DND-41 (cell line): ENCODE measurements at regions not wholly inside any gene's neighbourhood (a gene's known extent, or its start where the extent isn't known, plus 50 kb on each side); places are given as distances from the start of the nearest gene placed in this dataset.
"Not testable (repeated sequence)": the region's sequence is repeated elsewhere in the genome, so short reads cannot be mapped to it uniquely, and the experiment has no call there.

Experiments used
- ATAC-seq: fragments of 200-7000 bp; cut with Tn5 transposase; 3 replicates; pipeline ENCODE4 v1.9.1; 2021; ENCODE audit warnings: low read depth; ENCODE audit not compliant: insufficient read depth
- DNase-seq: peaks from one replicate; pipeline ENCODE4 v3.0.0-alpha.2; 2020
- H2AFZ ChIP-seq: 2 replicates; pipeline ENCODE4 v1.6.0; 2012; ENCODE audit warnings: low read depth, low read length
- H3K27ac ChIP-seq: 2 replicates; pipeline ENCODE4 v1.5.1; 2012; ENCODE audit warnings: low read length, inconsistent platforms
- H3K27me3 ChIP-seq: fragments of 200-600 bp; sonication (generic); 2 replicates; pipeline ENCODE4 v1.6.0; 2012; ENCODE audit warnings: low read length, mild to moderate bottlenecking, inconsistent platforms; ENCODE audit not compliant: insufficient read depth, poor library complexity
- H3K36me3 ChIP-seq: 2 replicates; pipeline ENCODE4 v1.5.1; 2012; ENCODE audit warnings: low read length, inconsistent platforms; ENCODE audit not compliant: insufficient read depth
- H3K4me1 ChIP-seq: 2 replicates; pipeline ENCODE4 v1.5.1; 2012; ENCODE audit warnings: mild to moderate bottlenecking, low read length; ENCODE audit not compliant: insufficient read depth
- H3K4me2 ChIP-seq: 2 replicates; pipeline ENCODE4 v1.6.0; 2012; ENCODE audit warnings: mild to moderate bottlenecking, moderate library complexity, low read length, inconsistent platforms; ENCODE audit not compliant: insufficient read depth
- H3K4me3 ChIP-seq, 2 experiments: fragments of 200-600 bp in 1 of 2; shearing (Covaris generic) in 1 of 2; 2 replicates each; pipeline ENCODE4 v1.5.1; 2012 to 2016; ENCODE audit warnings: inconsistent platforms in 2 of 2, low read length in 2 of 2, mild to moderate bottlenecking in 2 of 2, low read depth in 1 of 2, moderate library complexity in 1 of 2
- H3K79me2 ChIP-seq: 2 replicates; pipeline ENCODE4 v1.6.0; 2012; ENCODE audit warnings: low read length, inconsistent platforms; ENCODE audit not compliant: insufficient read depth
- H3K9ac ChIP-seq: 2 replicates; pipeline ENCODE4 v1.6.0; 2012; ENCODE audit warnings: low read depth, mild to moderate bottlenecking, inconsistent platforms, low read length, moderate library complexity
- H3K9me3 ChIP-seq: 2 replicates; pipeline ENCODE4 v1.5.1; 2012; ENCODE audit warnings: low read length, moderate library complexity, mild to moderate bottlenecking, inconsistent platforms; ENCODE audit not compliant: insufficient read depth, severe bottlenecking
- H4K20me1 ChIP-seq: 2 replicates; pipeline ENCODE4 v1.6.0; 2012; ENCODE audit warnings: low read length; ENCODE audit not compliant: insufficient read depth
- EZH2 ChIP-seq: IDR thresholded peaks from 3 replicates; pipeline ENCODE4 v1.6.1; 2012; ENCODE audit warnings: borderline replicate concordance, low read depth, mild to moderate bottlenecking, moderate library complexity, low read length, inconsistent platforms; ENCODE audit not compliant: severe bottlenecking
- TF ChIP-seq, protein P1 (sequence below): IDR thresholded peaks from 2 replicates; pipeline ENCODE4 v1.5.1; 2012; ENCODE audit warnings: borderline replicate concordance, low read length, moderate library complexity, mild to moderate bottlenecking; ENCODE audit not compliant: poor library complexity, severe bottlenecking; ENCODE audit errors: extremely low read depth

DNA sequence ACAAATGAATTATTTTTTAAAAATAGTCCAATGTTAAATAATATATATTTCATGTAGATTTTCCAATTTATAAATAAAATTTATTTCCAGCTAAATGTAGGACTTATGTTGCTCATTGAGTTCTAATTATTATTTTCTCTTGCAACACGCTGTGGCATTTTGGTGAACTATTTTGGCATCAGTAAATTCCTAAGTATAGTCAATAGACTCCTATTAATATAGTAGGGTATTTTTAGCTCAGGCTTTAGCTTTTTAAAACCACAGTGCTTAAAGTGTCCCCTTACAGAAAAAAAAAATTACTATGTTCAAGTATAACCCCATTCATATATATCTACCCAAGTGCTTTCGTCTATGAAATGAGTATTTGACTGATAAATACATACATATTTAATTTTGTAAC is 919.2 kb upstream of the SOX9 start:
- no peaks in the 10 kb centered on the region for H3K4me1 ChIP-seq
- no peaks in the 10 kb centered on the region for H4K20me1 ChIP-seq
- TF ChIP-seq EZH2: no peak
- TF ChIP-seq, protein P1, sequence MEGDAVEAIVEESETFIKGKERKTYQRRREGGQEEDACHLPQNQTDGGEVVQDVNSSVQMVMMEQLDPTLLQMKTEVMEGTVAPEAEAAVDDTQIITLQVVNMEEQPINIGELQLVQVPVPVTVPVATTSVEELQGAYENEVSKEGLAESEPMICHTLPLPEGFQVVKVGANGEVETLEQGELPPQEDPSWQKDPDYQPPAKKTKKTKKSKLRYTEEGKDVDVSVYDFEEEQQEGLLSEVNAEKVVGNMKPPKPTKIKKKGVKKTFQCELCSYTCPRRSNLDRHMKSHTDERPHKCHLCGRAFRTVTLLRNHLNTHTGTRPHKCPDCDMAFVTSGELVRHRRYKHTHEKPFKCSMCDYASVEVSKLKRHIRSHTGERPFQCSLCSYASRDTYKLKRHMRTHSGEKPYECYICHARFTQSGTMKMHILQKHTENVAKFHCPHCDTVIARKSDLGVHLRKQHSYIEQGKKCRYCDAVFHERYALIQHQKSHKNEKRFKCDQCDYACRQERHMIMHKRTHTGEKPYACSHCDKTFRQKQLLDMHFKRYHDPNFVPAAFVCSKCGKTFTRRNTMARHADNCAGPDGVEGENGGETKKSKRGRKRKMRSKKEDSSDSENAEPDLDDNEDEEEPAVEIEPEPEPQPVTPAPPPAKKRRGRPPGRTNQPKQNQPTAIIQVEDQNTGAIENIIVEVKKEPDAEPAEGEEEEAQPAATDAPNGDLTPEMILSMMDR: no peak
- H3K27ac ChIP-seq: no peak overlapping the region
- no peaks in the 10 kb centered on the region for H3K79me2 ChIP-seq
- no peak overlapping the region for H3K4me3 ChIP-seq
- H3K36me3 ChIP-seq: no peaks in the 10 kb centered on the region
- no peak for ATAC-seq
- H3K9me3 ChIP-seq: no peaks in the 10 kb centered on the region
- no peaks in the 10 kb centered on the region for H3K27me3 ChIP-seq
- DNase-seq: no peak
- H3K4me2 ChIP-seq: no peak overlapping the region
- H3K9ac ChIP-seq: no peak overlapping the region
- no peak overlapping the region for H2AFZ ChIP-seq

DNA sequence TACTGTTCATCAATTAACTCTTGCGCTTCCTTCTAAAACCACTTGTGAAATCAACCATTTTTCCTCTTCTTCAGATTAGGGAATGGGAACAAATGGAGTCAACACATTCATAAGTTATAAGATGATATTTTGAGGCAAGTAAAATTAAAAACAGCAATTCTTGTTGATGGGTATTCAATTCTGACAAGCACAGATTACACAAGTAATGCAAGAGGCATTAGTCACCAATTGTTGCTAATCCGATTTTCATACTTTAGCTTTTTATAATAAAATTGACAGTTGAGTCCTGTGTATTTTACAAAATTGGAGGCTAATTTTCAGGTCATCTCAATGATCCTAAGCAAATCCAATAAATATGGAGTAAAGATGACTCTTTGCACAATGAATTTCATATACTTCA is 918.4 kb upstream of the SOX9 start:
- no peak for ATAC-seq
- no peak overlapping the region for H2AFZ ChIP-seq

DNA sequence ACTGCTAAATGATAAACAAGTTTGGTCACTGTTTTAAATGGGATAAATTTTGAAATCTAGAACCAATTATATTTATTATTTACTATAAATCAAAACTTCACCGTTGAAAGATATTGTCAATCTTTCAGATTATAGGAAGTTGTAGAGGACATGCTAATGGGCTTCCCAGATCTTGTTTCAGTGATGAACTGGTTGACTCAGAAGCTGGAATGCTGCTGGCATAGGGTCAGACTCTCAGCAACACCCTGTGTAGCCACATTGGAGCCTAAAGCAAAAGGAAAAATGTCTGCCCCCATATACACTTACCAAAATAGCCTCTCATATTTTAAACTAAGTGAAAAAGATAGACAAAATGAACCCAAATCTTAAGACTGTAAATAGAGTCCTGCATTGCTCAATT is 916.9 kb upstream of the SOX9 start:
- ATAC-seq: no peak
- no peaks in the 10 kb centered on the region for H3K36me3 ChIP-seq
- no peak for DNase-seq
- H3K9me3 ChIP-seq: no peaks in the 10 kb centered on the region
- H3K4me1 ChIP-seq: no peaks in the 10 kb centered on the region
- H3K4me2 ChIP-seq: no peak overlapping the region
- H3K27me3 ChIP-seq: no peaks in the 10 kb centered on the region
- H3K79me2 ChIP-seq: no peaks in the 10 kb centered on the region
- TF ChIP-seq, protein P1: no peak
- TF ChIP-seq EZH2: no peak
- no peak overlapping the region for H2AFZ ChIP-seq
- H3K9ac ChIP-seq: no peak overlapping the region
- H3K4me3 ChIP-seq: no peak overlapping the region
- H4K20me1 ChIP-seq: no peaks in the 10 kb centered on the region
- H3K27ac ChIP-seq: no peak overlapping the region

More for the DNA sequence above, 918.4 kb upstream of the SOX9 start:
- Histone ChIP-seq H3K27me3 (no peaks in the 10 kb centered on the region), H3K27ac (no peak overlapping the region), H3K9me3 (no peaks in the 10 kb centered on the region), H3K36me3 (no peaks in the 10 kb centered on the region), H3K4me2 (no peak overlapping the region), H3K4me3 (no peak overlapping the region), H3K4me1 (no peaks in the 10 kb centered on the region), H3K9ac (no peak overlapping the region), H4K20me1 (no peaks in the 10 kb centered on the region), H3K79me2 (no peaks in the 10 kb centered on the region)
- no peak for DNase-seq
- TF ChIP-seq, protein P1: no peak
- TF ChIP-seq EZH2: no peak

DNA sequence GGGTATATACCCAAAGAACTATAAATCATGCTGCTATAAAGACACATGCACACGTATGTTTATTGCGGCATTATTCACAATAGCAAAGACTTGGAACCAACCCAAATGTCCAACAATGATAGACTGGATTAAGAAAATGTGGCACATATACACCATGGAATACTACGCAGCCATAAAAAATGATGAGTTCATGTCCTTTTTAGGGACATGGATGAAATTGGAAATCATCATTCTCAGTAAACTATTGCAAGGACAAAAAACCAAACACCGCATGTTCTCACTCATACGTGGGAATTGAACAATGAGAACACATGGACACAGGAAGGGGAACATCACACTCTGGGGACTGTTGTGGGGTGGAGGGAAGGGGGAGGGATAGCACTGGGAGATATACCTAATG is 914.9 kb upstream of the SOX9 start:
- H3K4me1 ChIP-seq, H2AFZ ChIP-seq, H3K27ac ChIP-seq, H3K4me2 ChIP-seq, H3K9ac ChIP-seq, H4K20me1 ChIP-seq, DNase-seq, H3K27me3 ChIP-seq, H3K9me3 ChIP-seq, H3K36me3 ChIP-seq, H3K4me3 ChIP-seq, H3K79me2 ChIP-seq, ATAC-seq: not testable (repeated sequence)
